SK-N-SH treated with all-trans-retinoic acid at 6 μM for 48 hours (cell line): ENCODE measurements at regions not wholly inside any gene's neighbourhood (a gene's known extent, or its start where the extent isn't known, plus 50 kb on each side); places are given as distances from the start of the nearest gene placed in this dataset.

Source experiments
- ATAC-seq: fragments of 200-7000 bp; cut with Tn5 transposase; 3 replicates; pipeline ENCODE4 v1.9.1; 2020; ENCODE audit warnings: mild to moderate bottlenecking, moderate library complexity
- ARNTL ChIP-seq: fragments of 450-650 bp; formaldehyde crosslinking; IDR thresholded peaks from 2 replicates; pipeline ENCODE4 v1.5.0; 2020; ENCODE audit warnings: low read depth, mild to moderate bottlenecking, moderate library complexity, borderline replicate concordance
- BACH2 ChIP-seq: fragments of 250-450 bp; sonication (Bioruptor Pico); IDR thresholded peaks from 2 replicates; pipeline ENCODE4 v1.9.0; 2021; ENCODE audit warnings: mild to moderate bottlenecking, borderline replicate concordance
- ESRRG ChIP-seq: fragments of 250-450 bp; sonication (Bioruptor Pico); IDR thresholded peaks from 2 replicates; pipeline ENCODE4 v1.6.1; 2021; ENCODE audit warnings: mild to moderate bottlenecking
- GLIS3 ChIP-seq: fragments of 250-450 bp; sonication (Bioruptor Pico); IDR thresholded peaks from 2 replicates; pipeline ENCODE4 v1.5.0; 2020; ENCODE audit warnings: mild to moderate bottlenecking, moderate library complexity
- ISL1 ChIP-seq: fragments of 250-450 bp; sonication (Bioruptor Pico); IDR thresholded peaks from 2 replicates; pipeline ENCODE4 v2.1.2; 2022; ENCODE audit warnings: mild to moderate bottlenecking, moderate library complexity
- PPARA ChIP-seq: fragments of 250-450 bp; sonication (Bioruptor Pico); IDR thresholded peaks from 2 replicates; pipeline ENCODE4 v1.5.0; 2020; ENCODE audit warnings: mild to moderate bottlenecking, borderline replicate concordance
- RARB ChIP-seq: fragments of 250-450 bp; sonication (Bioruptor Pico); IDR thresholded peaks from 2 replicates; pipeline ENCODE4 v1.8.0; 2021; ENCODE audit warnings: mild to moderate bottlenecking, moderate library complexity
- TCF4 ChIP-seq: fragments of 250-450 bp; sonication (Bioruptor Pico); IDR thresholded peaks from 2 replicates; pipeline ENCODE4 v1.8.0; 2021; ENCODE audit warnings: mild to moderate bottlenecking, moderate library complexity, borderline replicate concordance
- TOX ChIP-seq: fragments of 250-450 bp; sonication (Bioruptor Pico); IDR thresholded peaks from 2 replicates; pipeline ENCODE4 v1.8.0; 2021; ENCODE audit warnings: mild to moderate bottlenecking, moderate library complexity, borderline replicate concordance
- ZFP3 ChIP-seq: fragments of 250-450 bp; sonication (Bioruptor Pico); IDR thresholded peaks from 2 replicates; pipeline ENCODE4 v1.5.0; 2020; ENCODE audit warnings: mild to moderate bottlenecking, moderate library complexity
- ZFP30 ChIP-seq: fragments of 450-650 bp; formaldehyde crosslinking; IDR thresholded peaks from 2 replicates; pipeline ENCODE4 v1.5.0; 2022; ENCODE audit warnings: mild to moderate bottlenecking, moderate library complexity
- ZNF565 ChIP-seq: fragments of 450-650 bp; formaldehyde crosslinking; conservative IDR thresholded peaks from 2 replicates; pipeline ENCODE4 v1.5.0; 2020; ENCODE audit warnings: low read depth, mild to moderate bottlenecking, moderate library complexity
- ZNF70 ChIP-seq: fragments of 450-650 bp; formaldehyde crosslinking; IDR thresholded peaks from 2 replicates; pipeline ENCODE4 v1.5.0; 2020; ENCODE audit warnings: mild to moderate bottlenecking, moderate library complexity
- TF ChIP-seq, protein P1 (sequence below): fragments of 250-450 bp; sonication (Bioruptor Pico); IDR thresholded peaks from 2 replicates; pipeline ENCODE4 v1.5.1; 2021; ENCODE audit warnings: mild to moderate bottlenecking, moderate library complexity
- TF ChIP-seq, protein P2 (sequence below): fragments of 250-450 bp; sonication (Bioruptor Pico); IDR thresholded peaks from 2 replicates; pipeline ENCODE4 v1.5.1; 2020; ENCODE audit warnings: low read depth, mild to moderate bottlenecking, moderate library complexity
- TF ChIP-seq, protein P3 (sequence below): fragments of 250-450 bp; sonication (Bioruptor Pico); IDR thresholded peaks from 2 replicates; pipeline ENCODE4 v1.8.0; 2021; ENCODE audit warnings: low read depth, mild to moderate bottlenecking, moderate library complexity, borderline replicate concordance
- TF ChIP-seq, protein P4 (sequence below): fragments of 250-450 bp; sonication (Bioruptor Pico); IDR thresholded peaks from 2 replicates; pipeline ENCODE4 v1.5.0; 2020; ENCODE audit warnings: mild to moderate bottlenecking, moderate library complexity
- TF ChIP-seq, protein P5 (sequence below): fragments of 250-450 bp; sonication (Bioruptor Pico); IDR thresholded peaks from 2 replicates; pipeline ENCODE4 v1.8.0; 2020; ENCODE audit warnings: mild to moderate bottlenecking, moderate library complexity, borderline replicate concordance

DNA sequence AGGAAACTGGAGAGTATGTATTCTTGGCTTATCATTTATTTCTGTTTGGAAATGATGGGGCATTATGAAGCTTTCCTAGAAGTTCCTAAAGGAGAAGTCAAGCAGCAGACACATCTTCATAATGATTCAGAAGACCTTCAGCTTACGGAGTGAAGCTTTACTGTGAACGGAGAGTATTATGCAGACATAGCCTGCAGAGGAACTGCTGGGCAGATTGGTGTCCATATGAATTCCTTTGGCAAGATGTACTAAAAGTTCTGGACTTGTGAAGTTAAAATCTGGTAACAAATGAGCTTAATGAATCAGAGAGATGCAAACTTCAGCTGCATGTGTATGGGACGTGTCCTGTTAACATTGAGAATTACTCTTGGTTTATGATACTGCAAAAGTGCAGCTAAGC, 60.1 kb downstream of the NABP1 start:
- no peak for ATAC-seq
- TF ChIP-seq ARNTL (CRISPR knock-in tag) = no peak
- TF ChIP-seq TCF4 (CRISPR knock-in tag) = no peak
- no peak for TF ChIP-seq ZFP30 (CRISPR knock-in tag)
- TF ChIP-seq ESRRG = no peak
- no peak for TF ChIP-seq ZNF565 (CRISPR knock-in tag)
- TF ChIP-seq RARB = no peak
- TF ChIP-seq, protein P1, sequence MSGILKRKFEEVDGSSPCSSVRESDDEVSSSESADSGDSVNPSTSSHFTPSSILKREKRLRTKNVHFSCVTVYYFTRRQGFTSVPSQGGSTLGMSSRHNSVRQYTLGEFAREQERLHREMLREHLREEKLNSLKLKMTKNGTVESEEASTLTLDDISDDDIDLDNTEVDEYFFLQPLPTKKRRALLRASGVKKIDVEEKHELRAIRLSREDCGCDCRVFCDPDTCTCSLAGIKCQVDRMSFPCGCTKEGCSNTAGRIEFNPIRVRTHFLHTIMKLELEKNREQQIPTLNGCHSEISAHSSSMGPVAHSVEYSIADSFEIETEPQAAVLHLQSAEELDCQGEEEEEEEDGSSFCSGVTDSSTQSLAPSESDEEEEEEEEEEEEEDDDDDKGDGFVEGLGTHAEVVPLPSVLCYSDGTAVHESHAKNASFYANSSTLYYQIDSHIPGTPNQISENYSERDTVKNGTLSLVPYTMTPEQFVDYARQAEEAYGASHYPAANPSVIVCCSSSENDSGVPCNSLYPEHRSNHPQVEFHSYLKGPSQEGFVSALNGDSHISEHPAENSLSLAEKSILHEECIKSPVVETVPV (CRISPR knock-in tag) = no peak
- TF ChIP-seq PPARA (CRISPR knock-in tag) = no peak
- TF ChIP-seq ZNF70 (CRISPR knock-in tag) = no peak
- TF ChIP-seq, protein P2, sequence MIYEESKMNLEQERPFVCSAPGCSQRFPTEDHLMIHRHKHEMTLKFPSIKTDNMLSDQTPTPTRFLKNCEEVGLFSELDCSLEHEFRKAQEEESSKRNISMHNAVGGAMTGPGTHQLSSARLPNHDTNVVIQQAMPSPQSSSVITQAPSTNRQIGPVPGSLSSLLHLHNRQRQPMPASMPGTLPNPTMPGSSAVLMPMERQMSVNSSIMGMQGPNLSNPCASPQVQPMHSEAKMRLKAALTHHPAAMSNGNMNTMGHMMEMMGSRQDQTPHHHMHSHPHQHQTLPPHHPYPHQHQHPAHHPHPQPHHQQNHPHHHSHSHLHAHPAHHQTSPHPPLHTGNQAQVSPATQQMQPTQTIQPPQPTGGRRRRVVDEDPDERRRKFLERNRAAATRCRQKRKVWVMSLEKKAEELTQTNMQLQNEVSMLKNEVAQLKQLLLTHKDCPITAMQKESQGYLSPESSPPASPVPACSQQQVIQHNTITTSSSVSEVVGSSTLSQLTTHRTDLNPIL (CRISPR knock-in tag) = no peak
- no peak for TF ChIP-seq ZFP3
- TF ChIP-seq, protein P3, sequence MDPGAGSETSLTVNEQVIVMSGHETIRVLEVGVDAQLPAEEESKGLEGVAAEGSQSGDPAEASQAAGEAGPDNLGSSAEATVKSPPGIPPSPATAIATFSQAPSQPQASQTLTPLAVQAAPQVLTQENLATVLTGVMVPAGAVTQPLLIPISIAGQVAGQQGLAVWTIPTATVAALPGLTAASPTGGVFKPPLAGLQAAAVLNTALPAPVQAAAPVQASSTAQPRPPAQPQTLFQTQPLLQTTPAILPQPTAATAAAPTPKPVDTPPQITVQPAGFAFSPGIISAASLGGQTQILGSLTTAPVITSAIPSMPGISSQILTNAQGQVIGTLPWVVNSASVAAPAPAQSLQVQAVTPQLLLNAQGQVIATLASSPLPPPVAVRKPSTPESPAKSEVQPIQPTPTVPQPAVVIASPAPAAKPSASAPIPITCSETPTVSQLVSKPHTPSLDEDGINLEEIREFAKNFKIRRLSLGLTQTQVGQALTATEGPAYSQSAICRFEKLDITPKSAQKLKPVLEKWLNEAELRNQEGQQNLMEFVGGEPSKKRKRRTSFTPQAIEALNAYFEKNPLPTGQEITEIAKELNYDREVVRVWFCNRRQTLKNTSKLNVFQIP = no peak
- TF ChIP-seq, protein P4, sequence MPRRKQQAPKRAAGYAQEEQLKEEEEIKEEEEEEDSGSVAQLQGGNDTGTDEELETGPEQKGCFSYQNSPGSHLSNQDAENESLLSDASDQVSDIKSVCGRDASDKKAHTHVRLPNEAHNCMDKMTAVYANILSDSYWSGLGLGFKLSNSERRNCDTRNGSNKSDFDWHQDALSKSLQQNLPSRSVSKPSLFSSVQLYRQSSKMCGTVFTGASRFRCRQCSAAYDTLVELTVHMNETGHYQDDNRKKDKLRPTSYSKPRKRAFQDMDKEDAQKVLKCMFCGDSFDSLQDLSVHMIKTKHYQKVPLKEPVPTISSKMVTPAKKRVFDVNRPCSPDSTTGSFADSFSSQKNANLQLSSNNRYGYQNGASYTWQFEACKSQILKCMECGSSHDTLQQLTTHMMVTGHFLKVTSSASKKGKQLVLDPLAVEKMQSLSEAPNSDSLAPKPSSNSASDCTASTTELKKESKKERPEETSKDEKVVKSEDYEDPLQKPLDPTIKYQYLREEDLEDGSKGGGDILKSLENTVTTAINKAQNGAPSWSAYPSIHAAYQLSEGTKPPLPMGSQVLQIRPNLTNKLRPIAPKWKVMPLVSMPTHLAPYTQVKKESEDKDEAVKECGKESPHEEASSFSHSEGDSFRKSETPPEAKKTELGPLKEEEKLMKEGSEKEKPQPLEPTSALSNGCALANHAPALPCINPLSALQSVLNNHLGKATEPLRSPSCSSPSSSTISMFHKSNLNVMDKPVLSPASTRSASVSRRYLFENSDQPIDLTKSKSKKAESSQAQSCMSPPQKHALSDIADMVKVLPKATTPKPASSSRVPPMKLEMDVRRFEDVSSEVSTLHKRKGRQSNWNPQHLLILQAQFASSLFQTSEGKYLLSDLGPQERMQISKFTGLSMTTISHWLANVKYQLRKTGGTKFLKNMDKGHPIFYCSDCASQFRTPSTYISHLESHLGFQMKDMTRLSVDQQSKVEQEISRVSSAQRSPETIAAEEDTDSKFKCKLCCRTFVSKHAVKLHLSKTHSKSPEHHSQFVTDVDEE (CRISPR knock-in tag) = no peak
- TF ChIP-seq GLIS3 = no peak

DNA sequence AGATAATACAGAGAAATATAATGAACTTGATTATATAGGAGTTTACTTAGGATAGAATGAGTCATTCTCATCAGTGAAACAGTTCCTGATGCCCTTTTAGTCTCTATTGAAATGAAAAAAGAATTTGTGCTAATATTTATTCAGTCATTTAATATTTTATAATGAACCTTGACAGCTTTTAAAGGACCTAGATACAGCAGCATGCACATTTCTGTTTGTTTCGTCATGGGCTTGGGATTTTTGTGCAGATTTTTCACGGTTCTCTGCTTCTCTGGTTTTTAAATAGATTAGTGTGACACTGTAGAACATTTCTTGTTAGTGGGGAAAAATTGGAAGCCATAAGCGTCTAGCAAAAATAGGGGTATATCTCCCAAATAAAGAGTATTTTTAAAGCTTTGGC, 60.7 kb downstream of the NABP1 start:
- ATAC-seq = no peak
- TF ChIP-seq ARNTL (CRISPR knock-in tag) (no peak), RARB (no peak)
- TF ChIP-seq, protein P5, sequence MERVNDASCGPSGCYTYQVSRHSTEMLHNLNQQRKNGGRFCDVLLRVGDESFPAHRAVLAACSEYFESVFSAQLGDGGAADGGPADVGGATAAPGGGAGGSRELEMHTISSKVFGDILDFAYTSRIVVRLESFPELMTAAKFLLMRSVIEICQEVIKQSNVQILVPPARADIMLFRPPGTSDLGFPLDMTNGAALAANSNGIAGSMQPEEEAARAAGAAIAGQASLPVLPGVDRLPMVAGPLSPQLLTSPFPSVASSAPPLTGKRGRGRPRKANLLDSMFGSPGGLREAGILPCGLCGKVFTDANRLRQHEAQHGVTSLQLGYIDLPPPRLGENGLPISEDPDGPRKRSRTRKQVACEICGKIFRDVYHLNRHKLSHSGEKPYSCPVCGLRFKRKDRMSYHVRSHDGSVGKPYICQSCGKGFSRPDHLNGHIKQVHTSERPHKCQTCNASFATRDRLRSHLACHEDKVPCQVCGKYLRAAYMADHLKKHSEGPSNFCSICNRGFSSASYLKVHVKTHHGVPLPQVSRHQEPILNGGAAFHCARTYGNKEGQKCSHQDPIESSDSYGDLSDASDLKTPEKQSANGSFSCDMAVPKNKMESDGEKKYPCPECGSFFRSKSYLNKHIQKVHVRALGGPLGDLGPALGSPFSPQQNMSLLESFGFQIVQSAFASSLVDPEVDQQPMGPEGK = no peak
- TF ChIP-seq, all 23 proteins: peak for 0

DNA sequence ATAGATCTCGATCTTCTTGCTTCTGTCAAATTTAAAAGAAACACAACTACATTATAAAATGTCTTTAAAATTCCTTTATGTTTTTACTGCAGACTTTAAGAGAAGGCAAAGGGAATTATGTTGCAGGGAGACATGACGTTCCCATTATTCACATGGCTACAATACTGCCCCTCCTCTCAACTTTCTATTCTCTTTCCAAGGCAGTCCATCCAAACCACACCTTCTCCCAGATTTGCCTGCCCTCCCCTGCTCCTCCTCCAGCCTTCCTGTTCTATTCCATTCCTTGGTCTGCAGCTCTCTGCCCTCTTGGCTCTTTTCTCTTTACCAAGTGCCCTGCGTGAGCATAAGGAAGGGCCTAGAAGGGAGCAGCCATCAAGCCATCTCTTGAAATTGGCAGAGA, 61.3 kb downstream of the NABP1 start:
- no peak for ATAC-seq

More for the DNA sequence above, 61.3 kb downstream of the NABP1 start:
- TF ChIP-seq, protein P1 (CRISPR knock-in tag) = no peak
- no peak for TF ChIP-seq BACH2
- TF ChIP-seq ISL1 = no peak
- TF ChIP-seq TOX (CRISPR knock-in tag) = no peak
- TF ChIP-seq, protein P3 = no peak
- TF ChIP-seq ZFP30 (CRISPR knock-in tag) = no peak
- TF ChIP-seq TCF4 (CRISPR knock-in tag) = no peak
